ENCODE measurements at regions not wholly inside any gene's neighbourhood (a gene's known extent, or its start where the extent isn't known, plus 50 kb on each side); places are given as distances from the start of the nearest gene placed in this dataset.

GRCh38 chr2:226439337-226439736 lies 360.3 kb downstream of the IRS1 start:
- TF ChIP-seq CTCF (IDR thresholded peaks at IDR 0.05) = no peak
- TF ChIP-seq NR3C1 (IDR thresholded peaks at IDR 0.05) = no peak
- no peak for TF ChIP-seq ZNF302 (CRISPR knock-in tag; IDR thresholded peaks at IDR 0.05)
- TF ChIP-seq RAD21 (conservative IDR thresholded peaks at IDR 0.05 in 1 of 2, IDR thresholded peaks at IDR 0.05 in 1 of 2) = no peak
- TF ChIP-seq NFE2L2 (conservative IDR thresholded peaks at IDR 0.05; ENCODE audit: low read length) = no peak
- no peak for TF ChIP-seq CBX2 (IDR thresholded peaks at IDR 0.05; ENCODE audit: borderline replicate concordance, low read depth)
- TF ChIP-seq SMC3 (IDR thresholded peaks at IDR 0.05) = no peak
- TF ChIP-seq POLR2A (IDR thresholded peaks at IDR 0.05; ENCODE audit: low read length) = no peak
- no peak for TF ChIP-seq BHLHE40 (IDR thresholded peaks at IDR 0.05; ENCODE audit: low read depth, low read length)

Data from A549 (cell line).